HEK293 (cell line): ENCODE measurements at regions not wholly inside any gene's neighbourhood (a gene's known extent, or its start where the extent isn't known, plus 50 kb on each side); places are given as distances from the start of the nearest gene placed in this dataset.

Source experiments
- CTCF ChIP-seq: fragments of 450-650 bp; formaldehyde crosslinking; IDR thresholded peaks from 2 replicates; pipeline ENCODE4 v1.5.1; 2016; ENCODE audit warnings: missing biosample characterization, missing genetic modification characterization
- REST ChIP-seq: fragments of 450-650 bp; formaldehyde crosslinking; IDR thresholded peaks from 2 replicates; pipeline ENCODE4 v1.5.1; 2016; ENCODE audit warnings: missing biosample characterization, missing genetic modification characterization
- SETDB1 ChIP-seq: IDR thresholded peaks from one replicate; pipeline ENCODE4 v1.6.1; 2017; ENCODE audit warnings: mild to moderate bottlenecking, low read length, moderate library complexity, mixed read lengths; ENCODE audit not compliant: insufficient read length
- YY2 ChIP-seq: fragments of 450-650 bp; formaldehyde crosslinking; IDR thresholded peaks from 2 replicates; pipeline ENCODE4 v1.5.1; 2016; ENCODE audit warnings: missing biosample characterization, missing genetic modification characterization
- ZBTB1 ChIP-seq: fragments of 450-650 bp; formaldehyde crosslinking; IDR thresholded peaks from 2 replicates; pipeline ENCODE4 v1.5.1; 2016; ENCODE audit warnings: missing biosample characterization, missing genetic modification characterization
- ZNF221 ChIP-seq: fragments of 450-650 bp; formaldehyde crosslinking; IDR thresholded peaks from 2 replicates; pipeline ENCODE4 v1.5.1; 2017; ENCODE audit warnings: missing biosample characterization, missing genetic modification characterization, borderline replicate concordance
- ZNF449 ChIP-seq: fragments of 450-650 bp; formaldehyde crosslinking; IDR thresholded peaks from 2 replicates; pipeline ENCODE4 v1.5.1; 2017; ENCODE audit warnings: missing biosample characterization, mild to moderate bottlenecking, missing genetic modification characterization, moderate library complexity
- ZNF513 ChIP-seq: fragments of 450-650 bp; IDR thresholded peaks from 2 replicates; pipeline ENCODE4 v1.5.1; 2018; ENCODE audit warnings: missing biosample characterization, missing genetic modification characterization
- ZNF654 ChIP-seq: fragments of 450-650 bp; formaldehyde crosslinking; IDR thresholded peaks from 2 replicates; pipeline ENCODE4 v1.5.1; 2016; ENCODE audit warnings: low read depth, missing biosample characterization, missing genetic modification characterization
- ZNF701 ChIP-seq: fragments of 450-650 bp; formaldehyde crosslinking; IDR thresholded peaks from 2 replicates; pipeline ENCODE4 v1.5.1; 2016; ENCODE audit warnings: missing biosample characterization, missing genetic modification characterization
- ZNF792 ChIP-seq: fragments of 450-650 bp; formaldehyde crosslinking; IDR thresholded peaks from 2 replicates; pipeline ENCODE4 v1.5.1; 2016; ENCODE audit warnings: missing biosample characterization, missing genetic modification characterization

- no peak for TF ChIP-seq ZNF701 (tag by site-specific recombination)
- TF ChIP-seq REST: no peak
- TF ChIP-seq CTCF (tag by site-specific recombination): no peak
- TF ChIP-seq SETDB1: no peak
- TF ChIP-seq ZNF792 (tag by site-specific recombination): no peak
- TF ChIP-seq ZBTB1 (tag by site-specific recombination): no peak
- TF ChIP-seq YY2 (tag by site-specific recombination): no peak
- TF ChIP-seq ZNF513 (tag by site-specific recombination): no peak
- TF ChIP-seq ZNF654 (tag by site-specific recombination): no peak
- no peak for TF ChIP-seq ZNF221 (tag by site-specific recombination)
- no peak for TF ChIP-seq ZNF449 (tag by site-specific recombination)
These were observed 242.5 kb upstream of the FAT4 start for GRCh38 chr4:125072269-125072668.
